HCT116 (cell line): ENCODE measurements at regions not wholly inside any gene's neighbourhood (a gene's known extent, or its start where the extent isn't known, plus 50 kb on each side); places are given as distances from the start of the nearest gene placed in this dataset.

Experiments
- ATAC-seq: fragments of 200-7000 bp; cut with Tn5 transposase; 2 replicates; pipeline ENCODE4 v1.9.1; 2020; ENCODE audit warnings: mild to moderate bottlenecking, moderate library complexity
- BruUV-seq: library from RNA; stranded (reverse); fragments of 400-500 nt; replicated peaks from 2 replicates; lab custom pipeline; 2021; lab: Mats Ljungman, UMichigan
- CTCF ChIA-PET: fragments of 300-600 bp; sonication (Branson Sonifier 250); formaldehyde crosslinking; loops from one replicate; lab custom pipeline; 2021; ENCODE audit warnings: antibody characterized with exemption; lab: Charles Lee
- POLR2A ChIA-PET: fragments of 300-600, 350-600 bp; sonication (Branson Sonifier 250); formaldehyde crosslinking; loops from one replicate; lab custom pipeline; 2021; ENCODE audit warnings: antibody characterized with exemption; lab: Charles Lee
- RAD21 ChIA-PET, 2 experiments: fragments of 300-600 bp; sonication (Branson Sonifier 250); formaldehyde crosslinking; loops; one replicate each; lab custom pipeline; 2023; ENCODE audit warnings: low total read pairs in 2 of 2; ENCODE audit not compliant: uncharacterized antibody in 2 of 2, unreplicated experiment in 2 of 2, low non-redundant PET in 1 of 2; lab: Charles Lee
- DNase-seq: peaks from one replicate; pipeline ENCODE4 v3.0.0-alpha.2; 2010; ENCODE audit warnings: low read depth, low spot score
- H2AFZ ChIP-seq: fragments of 200-600 bp; shearing (Covaris generic), sonication (generic); 2 replicates; pipeline ENCODE4 v1.6.1; 2017; ENCODE audit warnings: low read depth, mixed run types, mixed read lengths, antibody characterized with exemption, low read length; ENCODE audit not compliant: poor library complexity, severe bottlenecking
- H3K27ac ChIP-seq: 2 replicates; pipeline ENCODE4 v1.5.1; 2012; ENCODE audit warnings: low read depth, low read length
- H3K27me3 ChIP-seq: fragments of 200-600 bp; sonication (generic); 2 replicates; pipeline ENCODE4 v1.6.1; 2016; ENCODE audit warnings: mixed run types, low read length, mixed read lengths; ENCODE audit not compliant: insufficient read depth
- H3K36me3 ChIP-seq, 2 experiments: fragments of 200-500 bp in 1 of 2; fragments of 200-600 bp in 1 of 2; sonication (Bioruptor generic) in 1 of 2; sonication (generic) in 1 of 2; 2 replicates each; pipeline versions ENCODE4 v1.5.1 to v1.6.1; 2014 to 2016; ENCODE audit warnings: low read length in 2 of 2, inconsistent platforms in 1 of 2, mixed read lengths in 1 of 2, mixed run types in 1 of 2; ENCODE audit not compliant: insufficient read depth in 2 of 2, control insufficient read depth in 1 of 2
- H3K4me1 ChIP-seq, 2 experiments: fragments of 200-600 bp in 1 of 2; sonication (generic) in 1 of 2; 2 replicates each; pipeline versions ENCODE4 v1.5.1 to v1.6.1; 2012 to 2017; ENCODE audit warnings: low read length in 2 of 2, inconsistent platforms in 1 of 2, mild to moderate bottlenecking in 1 of 2, mixed read lengths in 1 of 2, mixed run types in 1 of 2, moderate library complexity in 1 of 2; ENCODE audit not compliant: insufficient read depth in 2 of 2, control insufficient read depth in 1 of 2
- H3K4me2 ChIP-seq: fragments of 200-600 bp; sonication (generic); 2 replicates; pipeline ENCODE4 v1.6.1; 2017; ENCODE audit warnings: mixed run types, low read length, mixed read lengths
- H3K4me3 ChIP-seq, 2 experiments: fragments of 200-600 bp in 1 of 2; sonication (generic) in 1 of 2; replicated peaks in 1 of 2; 2 replicates each; pipeline ENCODE4 v1.5.1; 2011 to 2016; ENCODE audit warnings: low read length in 2 of 2, control low read depth in 1 of 2, low read depth in 1 of 2, mild to moderate bottlenecking in 1 of 2, mixed read lengths in 1 of 2, mixed run types in 1 of 2
- H3K79me2 ChIP-seq: fragments of 200-600 bp; sonication (generic); 2 replicates; pipeline ENCODE4 v1.6.1; 2017; ENCODE audit warnings: mild to moderate bottlenecking, mixed run types, low read length, moderate library complexity, mixed read lengths; ENCODE audit not compliant: insufficient read depth
- H3K9ac ChIP-seq: fragments of 200-600 bp; sonication (generic); 2 replicates; pipeline ENCODE4 v1.6.1; 2016; ENCODE audit warnings: low read length, mixed read lengths
- H3K9me2 ChIP-seq: fragments of 200-600 bp; sonication (generic), shearing (Covaris generic); 2 replicates; pipeline ENCODE4 v1.6.1; 2017; ENCODE audit warnings: mixed run types, mild to moderate bottlenecking, moderate library complexity; ENCODE audit not compliant: insufficient read depth
- H3K9me3 ChIP-seq, 2 experiments: fragments of 200-500 bp in 1 of 2; fragments of 200-600 bp in 1 of 2; sonication (Bioruptor generic) in 1 of 2; sonication (generic) in 1 of 2; 2 replicates each; pipeline ENCODE4 v1.6.1; 2014 to 2017; ENCODE audit warnings: low read length in 2 of 2, mixed read lengths in 2 of 2, inconsistent platforms in 1 of 2, low read depth in 1 of 2, mild to moderate bottlenecking in 1 of 2, mixed run types in 1 of 2, moderate library complexity in 1 of 2; ENCODE audit not compliant: control insufficient read depth in 1 of 2, insufficient read depth in 1 of 2
- H4K20me1 ChIP-seq: fragments of 200-600 bp; sonication (generic), shearing (Covaris generic); 2 replicates; pipeline ENCODE4 v1.6.1; 2017; ENCODE audit warnings: mixed run types, mild to moderate bottlenecking, moderate library complexity; ENCODE audit not compliant: insufficient read depth
- CBX3 ChIP-seq: IDR thresholded peaks from 2 replicates; pipeline ENCODE4 v1.6.1; 2012; ENCODE audit warnings: low read depth
- CEBPB ChIP-seq: IDR thresholded peaks from 2 replicates; pipeline ENCODE4 v1.6.1; 2012; ENCODE audit warnings: low read depth
- EGR1 ChIP-seq: IDR thresholded peaks from 2 replicates; pipeline ENCODE4 v1.6.1; 2012; ENCODE audit warnings: low read depth
- ELF1 ChIP-seq: IDR thresholded peaks from 2 replicates; pipeline ENCODE4 v1.6.1; 2012; ENCODE audit warnings: low read depth, borderline replicate concordance
- EZH2phosphoT487 ChIP-seq: fragments of 200-600 bp; IDR thresholded peaks from 2 replicates; pipeline ENCODE4 v1.6.1; 2018; ENCODE audit warnings: antibody characterized with exemption, borderline replicate concordance
- FOSL1 ChIP-seq: IDR thresholded peaks from 2 replicates; pipeline ENCODE4 v1.6.1; 2012; ENCODE audit warnings: low read depth
- JUND ChIP-seq: IDR thresholded peaks from 2 replicates; pipeline ENCODE4 v1.6.1; 2012
- POLR2A ChIP-seq: IDR thresholded peaks from 2 replicates; pipeline ENCODE4 v1.7.0; 2011; ENCODE audit warnings: borderline replicate concordance; ENCODE audit not compliant: insufficient read depth, insufficient read length; ENCODE audit errors: extremely low read depth
- POLR2AphosphoS5 ChIP-seq: IDR thresholded peaks from 2 replicates; pipeline ENCODE4 v1.6.1; 2011; ENCODE audit warnings: mild to moderate bottlenecking, low read depth, low read length, moderate library complexity
- RAD21 ChIP-seq: IDR thresholded peaks from 2 replicates; pipeline ENCODE4 v1.6.1; 2012; ENCODE audit warnings: low read depth, mild to moderate bottlenecking
- SIN3A ChIP-seq: IDR thresholded peaks from 2 replicates; pipeline ENCODE4 v1.6.1; 2012; ENCODE audit warnings: low read depth
- SP1 ChIP-seq: IDR thresholded peaks from 2 replicates; pipeline ENCODE4 v1.6.1; 2012; ENCODE audit warnings: low read depth
- SRF ChIP-seq: IDR thresholded peaks from 2 replicates; pipeline ENCODE4 v1.6.1; 2012; ENCODE audit warnings: low read depth
- TCF7L2 ChIP-seq: IDR thresholded peaks from 2 replicates; pipeline ENCODE4 v1.7.0; 2011; ENCODE audit warnings: borderline replicate concordance, inconsistent platforms; ENCODE audit not compliant: insufficient read depth, insufficient read length; ENCODE audit errors: extremely low read depth
- YY1 ChIP-seq: IDR thresholded peaks from 2 replicates; pipeline ENCODE4 v1.6.1; 2011; ENCODE audit warnings: low read length, low read depth, moderate library complexity, mild to moderate bottlenecking; ENCODE audit not compliant: insufficient replicate concordance; ENCODE audit errors: extremely low read depth
- ZFX ChIP-seq: fragments of 450-650 bp; IDR thresholded peaks from 2 replicates; pipeline ENCODE4 v1.6.1; 2017
- intact Hi-C: fragments of 100-400 bp; cut with micrococcal nuclease; formaldehyde crosslinking; loops from 2 replicates; pipeline ENCODE4 v1.10.0; 2022
- TF ChIP-seq, protein P1 (sequence below): IDR thresholded peaks from 2 replicates; pipeline ENCODE4 v1.6.1; 2012; ENCODE audit warnings: low read depth
- TF ChIP-seq, protein P2 (sequence below): IDR thresholded peaks from 2 replicates; pipeline ENCODE4 v1.6.1; 2012
- TF ChIP-seq, protein P3 (sequence below): IDR thresholded peaks from 2 replicates; pipeline ENCODE4 v1.6.1; 2012

DNA sequence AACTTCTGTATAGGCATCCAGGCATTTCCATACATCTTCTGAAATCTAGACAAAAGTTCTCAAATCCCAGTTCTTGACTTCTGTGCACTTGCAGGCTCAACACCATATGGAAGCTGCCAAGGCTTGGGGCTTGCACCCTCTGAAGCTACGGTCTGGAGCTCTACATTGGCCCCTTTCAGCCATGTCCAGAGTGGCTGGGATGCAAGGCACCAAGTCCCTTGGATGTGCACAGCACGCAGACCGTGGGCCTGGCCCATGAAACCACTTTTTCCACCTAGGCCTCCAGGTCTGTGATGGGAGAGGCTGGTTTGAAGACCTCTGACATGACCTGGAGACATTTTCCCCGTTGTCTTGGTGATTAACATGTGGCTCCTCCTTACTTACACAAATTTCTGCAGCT is 1645.1 kb downstream of the REEP3 start (continued):
- TF ChIP-seq, protein P1, sequence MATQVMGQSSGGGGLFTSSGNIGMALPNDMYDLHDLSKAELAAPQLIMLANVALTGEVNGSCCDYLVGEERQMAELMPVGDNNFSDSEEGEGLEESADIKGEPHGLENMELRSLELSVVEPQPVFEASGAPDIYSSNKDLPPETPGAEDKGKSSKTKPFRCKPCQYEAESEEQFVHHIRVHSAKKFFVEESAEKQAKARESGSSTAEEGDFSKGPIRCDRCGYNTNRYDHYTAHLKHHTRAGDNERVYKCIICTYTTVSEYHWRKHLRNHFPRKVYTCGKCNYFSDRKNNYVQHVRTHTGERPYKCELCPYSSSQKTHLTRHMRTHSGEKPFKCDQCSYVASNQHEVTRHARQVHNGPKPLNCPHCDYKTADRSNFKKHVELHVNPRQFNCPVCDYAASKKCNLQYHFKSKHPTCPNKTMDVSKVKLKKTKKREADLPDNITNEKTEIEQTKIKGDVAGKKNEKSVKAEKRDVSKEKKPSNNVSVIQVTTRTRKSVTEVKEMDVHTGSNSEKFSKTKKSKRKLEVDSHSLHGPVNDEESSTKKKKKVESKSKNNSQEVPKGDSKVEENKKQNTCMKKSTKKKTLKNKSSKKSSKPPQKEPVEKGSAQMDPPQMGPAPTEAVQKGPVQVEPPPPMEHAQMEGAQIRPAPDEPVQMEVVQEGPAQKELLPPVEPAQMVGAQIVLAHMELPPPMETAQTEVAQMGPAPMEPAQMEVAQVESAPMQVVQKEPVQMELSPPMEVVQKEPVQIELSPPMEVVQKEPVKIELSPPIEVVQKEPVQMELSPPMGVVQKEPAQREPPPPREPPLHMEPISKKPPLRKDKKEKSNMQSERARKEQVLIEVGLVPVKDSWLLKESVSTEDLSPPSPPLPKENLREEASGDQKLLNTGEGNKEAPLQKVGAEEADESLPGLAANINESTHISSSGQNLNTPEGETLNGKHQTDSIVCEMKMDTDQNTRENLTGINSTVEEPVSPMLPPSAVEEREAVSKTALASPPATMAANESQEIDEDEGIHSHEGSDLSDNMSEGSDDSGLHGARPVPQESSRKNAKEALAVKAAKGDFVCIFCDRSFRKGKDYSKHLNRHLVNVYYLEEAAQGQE, result no peak
- no peak for TF ChIP-seq ELF1

DNA sequence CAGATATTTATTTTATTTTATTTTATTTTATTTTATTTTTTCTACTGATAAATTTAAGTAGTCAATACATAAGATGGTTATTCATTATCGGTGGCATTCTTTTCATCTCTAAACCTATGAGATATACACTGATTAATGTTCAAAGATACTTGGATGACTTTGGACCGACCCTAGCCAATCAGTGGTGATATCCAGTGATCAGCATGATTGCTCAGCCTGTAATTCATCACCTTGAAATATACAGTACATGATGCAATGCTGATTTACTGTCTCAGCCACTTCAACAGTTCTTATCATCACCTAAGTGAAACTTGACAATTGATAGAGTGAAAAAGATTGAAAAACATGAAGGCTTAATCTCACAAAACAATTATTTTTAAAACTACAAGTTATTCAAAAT is 1651.0 kb downstream of the REEP3 start:
- ChIA-PET CTCF (no interaction called here), RAD21 (no interaction called here), POLR2A (no interaction called here)
- no peaks in the 10 kb centered on the region for H3K79me2 ChIP-seq
- H4K20me1 ChIP-seq, result no peaks in the 10 kb centered on the region
- ATAC-seq (no peak), DNase-seq (no peak)
- H3K9me3 ChIP-seq, result no peaks in the 10 kb centered on the region
- intact Hi-C loops, result no loop called here
- H3K4me3 ChIP-seq, result no peak overlapping the region
- H3K4me2 ChIP-seq, result no peak overlapping the region
- H3K9ac ChIP-seq, result no peak overlapping the region
- no peaks in the 10 kb centered on the region for H3K4me1 ChIP-seq
- H3K36me3 ChIP-seq, result no peaks in the 10 kb centered on the region
- TF ChIP-seq CBX3 (no peak), CEBPB (no peak), POLR2AphosphoS5 (no peak), FOSL1 (no peak), TCF7L2 (no peak), YY1 (no peak), RAD21 (no peak), ZFX (no peak), ELF1 (no peak), EZH2phosphoT487 (no peak), SIN3A (no peak), EGR1 (no peak), JUND (no peak), SRF (no peak), SP1 (no peak), POLR2A (no peak)
- TF ChIP-seq, protein P1, result no peak
- TF ChIP-seq, protein P2, sequence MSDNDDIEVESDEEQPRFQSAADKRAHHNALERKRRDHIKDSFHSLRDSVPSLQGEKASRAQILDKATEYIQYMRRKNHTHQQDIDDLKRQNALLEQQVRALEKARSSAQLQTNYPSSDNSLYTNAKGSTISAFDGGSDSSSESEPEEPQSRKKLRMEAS, result no peak
- TF ChIP-seq, protein P3, sequence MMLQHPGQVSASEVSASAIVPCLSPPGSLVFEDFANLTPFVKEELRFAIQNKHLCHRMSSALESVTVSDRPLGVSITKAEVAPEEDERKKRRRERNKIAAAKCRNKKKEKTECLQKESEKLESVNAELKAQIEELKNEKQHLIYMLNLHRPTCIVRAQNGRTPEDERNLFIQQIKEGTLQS, result no peak
- TF ChIP-seq, all 23 proteins: peak for 0
- Histone ChIP-seq H2AFZ (no peak overlapping the region), H3K27me3 (no peaks in the 10 kb centered on the region), H3K27ac (no peak overlapping the region), H3K9me2 (no peaks in the 10 kb centered on the region)
- no TSS peak for BruUV-seq
